ENCODE measurements at regions not wholly inside any gene's neighbourhood (a gene's known extent, or its start where the extent isn't known, plus 50 kb on each side); places are given as distances from the start of the nearest gene placed in this dataset.

DNA sequence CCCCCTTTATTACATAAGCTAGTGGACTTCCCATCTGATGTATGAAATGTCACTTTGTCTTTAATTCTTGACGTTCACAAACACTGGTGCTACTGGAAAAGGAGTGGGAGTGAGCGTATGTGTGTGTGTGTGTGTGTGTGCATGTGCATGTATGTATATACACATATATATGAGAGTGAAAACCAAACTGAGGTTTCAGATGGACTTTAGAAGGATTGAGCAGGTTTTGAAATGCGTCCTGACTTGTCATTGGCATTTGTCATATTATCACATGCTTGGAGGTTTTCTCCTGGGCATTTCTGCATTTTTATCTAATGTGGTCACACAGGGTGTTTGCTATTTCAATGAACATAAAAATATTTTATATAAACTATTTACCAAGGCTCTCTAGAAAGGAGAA, 1085.9 kb downstream of the BCL11B start:
- H3K27ac ChIP-seq, result no peak overlapping the region

DNA sequence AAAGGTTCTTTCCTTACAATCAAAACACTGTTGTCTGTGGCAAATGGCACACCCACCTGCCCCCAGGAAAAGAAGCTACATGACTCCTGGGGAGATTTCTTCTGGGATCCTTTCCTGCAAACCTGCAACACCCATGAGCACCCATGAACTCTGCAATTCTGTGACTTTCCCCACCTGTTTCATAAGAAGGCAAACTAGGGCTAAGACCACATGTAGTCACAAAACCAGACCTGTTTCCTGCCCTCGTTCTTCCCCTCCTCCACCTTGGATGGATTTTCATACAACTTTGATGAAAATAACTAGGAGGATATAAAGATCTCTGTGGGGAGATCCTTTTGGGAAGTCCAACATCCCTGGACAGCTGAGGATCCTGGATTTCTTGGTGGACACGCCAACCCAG, 1084.7 kb downstream of the BCL11B start:
- no peak for DNase-seq
- Histone ChIP-seq H3K36me3 (no peaks in the 10 kb centered on the region), H3K4me1 (no peaks in the 10 kb centered on the region), H3K9me3 (no peaks in the 10 kb centered on the region), H3K4me3 (no peak overlapping the region), H3K27me3 (no peaks in the 10 kb centered on the region), H3K9ac (ENCODE audit: low read depth in 2 of 2, low read length in 2 of 2) (no peak overlapping the region), H3K27ac (no peak overlapping the region)
- intact Hi-C loops (cut with DNase I), result no loop called here
- TF ChIP-seq, protein P1, sequence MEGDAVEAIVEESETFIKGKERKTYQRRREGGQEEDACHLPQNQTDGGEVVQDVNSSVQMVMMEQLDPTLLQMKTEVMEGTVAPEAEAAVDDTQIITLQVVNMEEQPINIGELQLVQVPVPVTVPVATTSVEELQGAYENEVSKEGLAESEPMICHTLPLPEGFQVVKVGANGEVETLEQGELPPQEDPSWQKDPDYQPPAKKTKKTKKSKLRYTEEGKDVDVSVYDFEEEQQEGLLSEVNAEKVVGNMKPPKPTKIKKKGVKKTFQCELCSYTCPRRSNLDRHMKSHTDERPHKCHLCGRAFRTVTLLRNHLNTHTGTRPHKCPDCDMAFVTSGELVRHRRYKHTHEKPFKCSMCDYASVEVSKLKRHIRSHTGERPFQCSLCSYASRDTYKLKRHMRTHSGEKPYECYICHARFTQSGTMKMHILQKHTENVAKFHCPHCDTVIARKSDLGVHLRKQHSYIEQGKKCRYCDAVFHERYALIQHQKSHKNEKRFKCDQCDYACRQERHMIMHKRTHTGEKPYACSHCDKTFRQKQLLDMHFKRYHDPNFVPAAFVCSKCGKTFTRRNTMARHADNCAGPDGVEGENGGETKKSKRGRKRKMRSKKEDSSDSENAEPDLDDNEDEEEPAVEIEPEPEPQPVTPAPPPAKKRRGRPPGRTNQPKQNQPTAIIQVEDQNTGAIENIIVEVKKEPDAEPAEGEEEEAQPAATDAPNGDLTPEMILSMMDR (IDR thresholded peaks at IDR 0.05), result no peak

More for the DNA sequence above, 1085.9 kb downstream of the BCL11B start:
- intact Hi-C loops (cut with DNase I), result no loop called here
- DNase-seq, result no peak
- Histone ChIP-seq H3K36me3 (no peaks in the 10 kb centered on the region), H3K27me3 (no peaks in the 10 kb centered on the region), H3K4me3 (no peak overlapping the region), H3K4me1 (no peaks in the 10 kb centered on the region), H3K9me3 (no peaks in the 10 kb centered on the region), H3K9ac (ENCODE audit: low read depth in 2 of 2, low read length in 2 of 2) (no peak overlapping the region)
- TF ChIP-seq, protein P1 (IDR thresholded peaks at IDR 0.05), result no peak

DNA sequence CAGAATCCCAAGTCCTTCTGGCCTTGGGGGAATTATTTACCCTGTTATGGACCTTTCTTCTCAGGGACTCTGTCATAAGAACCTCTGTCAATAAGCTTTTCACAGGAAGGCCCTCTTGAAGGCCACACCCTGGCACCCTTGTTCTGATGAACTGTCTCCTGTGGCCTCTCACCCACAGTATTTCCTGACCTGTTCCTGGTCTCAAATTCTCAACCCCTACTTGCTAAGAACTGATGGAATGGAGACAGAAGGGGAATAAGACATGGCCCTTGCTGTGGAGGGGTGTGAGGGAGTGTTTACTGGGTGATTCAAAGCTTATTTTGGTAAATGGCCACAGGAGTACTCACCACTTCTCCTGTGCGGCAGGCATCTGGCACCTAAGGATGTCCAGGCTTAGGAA, 1082.9 kb downstream of the BCL11B start:
- Histone ChIP-seq H3K36me3 (no peaks in the 10 kb centered on the region), H3K27ac (peak overlapping the region; percentile 26), H3K4me1 (no peaks in the 10 kb centered on the region), H3K9me3 (no peaks in the 10 kb centered on the region), H3K9ac (ENCODE audit: low read depth in 2 of 2, low read length in 2 of 2) (no peak overlapping the region), H3K27me3 (no peaks in the 10 kb centered on the region), H3K4me3 (no peak overlapping the region)
- intact Hi-C loops (cut with DNase I), result no loop called here
- TF ChIP-seq, protein P1 (IDR thresholded peaks at IDR 0.05), result no peak
- DNase-seq, result no peak

DNA sequence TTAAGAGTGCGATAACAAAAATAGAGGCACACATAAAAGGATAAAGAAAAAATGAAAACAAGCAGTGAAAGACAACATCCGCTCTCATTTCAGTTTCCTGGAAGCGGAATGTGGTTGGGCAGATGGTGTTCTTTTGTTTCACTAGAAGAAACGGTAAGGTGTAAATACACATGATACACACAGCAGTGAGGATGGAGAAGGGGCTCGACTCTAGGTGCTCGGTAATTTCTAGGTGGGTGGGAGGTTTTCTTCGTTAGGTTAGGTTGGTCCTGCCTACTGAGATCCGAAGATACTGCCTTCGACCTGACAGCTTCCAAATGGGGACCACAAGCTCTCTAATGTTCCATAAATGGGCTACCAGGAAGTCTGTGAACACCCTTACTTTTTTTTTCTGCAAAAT, 1082.5 kb downstream of the BCL11B start:
- intact Hi-C loops (cut with DNase I), result no loop called here
- Histone ChIP-seq H3K4me1 (no peaks in the 10 kb centered on the region), H3K9ac (ENCODE audit: low read depth in 2 of 2, low read length in 2 of 2) (no peak overlapping the region), H3K9me3 (no peaks in the 10 kb centered on the region), H3K36me3 (no peaks in the 10 kb centered on the region), H3K4me3 (no peak overlapping the region), H3K27me3 (no peaks in the 10 kb centered on the region), H3K27ac (peak overlapping the region; percentile 32)
- TF ChIP-seq, protein P1 (IDR thresholded peaks at IDR 0.05), result no peak
- DNase-seq, result no peak

DNA sequence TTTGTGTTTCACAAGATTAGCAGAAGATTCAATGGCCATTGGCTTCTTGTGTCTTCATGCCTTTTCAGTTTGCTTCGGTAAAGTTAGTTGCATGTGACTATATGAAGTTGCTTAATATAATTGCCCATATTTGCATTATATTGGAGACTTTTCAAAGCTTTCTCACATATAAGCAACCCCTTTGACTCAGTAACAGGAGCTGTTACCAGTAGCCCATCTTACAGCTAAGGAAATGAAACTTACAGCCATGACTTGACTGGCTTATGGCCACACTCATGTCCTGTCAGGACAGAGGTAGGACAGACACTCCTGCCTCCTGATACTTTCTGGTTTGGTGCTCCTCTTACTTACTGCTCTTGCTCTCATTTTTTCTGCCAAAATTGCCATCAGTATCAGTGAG, 1082.1 kb downstream of the BCL11B start:
- H3K27ac ChIP-seq, result peak overlapping the region; percentile 32
- TF ChIP-seq, protein P1 (IDR thresholded peaks at IDR 0.05), result no peak
- no peak for DNase-seq

DNA sequence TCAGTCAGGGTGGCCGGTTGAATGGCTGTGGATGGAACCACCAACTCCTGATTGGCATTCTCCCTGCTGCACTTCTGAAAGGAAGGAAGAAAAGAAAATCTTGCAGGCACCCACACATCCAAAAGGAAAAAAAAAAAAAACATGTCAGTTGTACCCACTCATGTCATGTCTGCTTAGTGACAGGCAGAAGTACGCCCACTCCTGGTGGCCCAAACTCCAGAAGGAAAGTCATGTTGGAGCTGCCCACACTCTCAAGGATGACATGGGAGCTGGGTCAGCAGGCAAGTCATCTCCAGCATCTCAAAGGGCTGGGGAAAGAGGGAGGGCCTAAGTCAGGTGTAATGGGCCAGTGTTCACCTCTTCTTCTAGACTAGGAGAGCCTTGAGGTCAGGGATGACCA, 1079.1 kb downstream of the BCL11B start:
- intact Hi-C loops (cut with DNase I), result no loop called here
- H3K36me3 ChIP-seq, result no peaks in the 10 kb centered on the region
- no peak overlapping the region for H3K9ac ChIP-seq (ENCODE audit: low read depth in 2 of 2, low read length in 2 of 2)
- H3K9me3 ChIP-seq, result no peaks in the 10 kb centered on the region
- DNase-seq, result no peak
- TF ChIP-seq, protein P1 (IDR thresholded peaks at IDR 0.05), result no peak
- no peak overlapping the region for H3K4me3 ChIP-seq
- H3K27ac ChIP-seq, result no peak overlapping the region
- H3K4me1 ChIP-seq, result no peaks in the 10 kb centered on the region
- H3K27me3 ChIP-seq, result no peaks in the 10 kb centered on the region

More for the DNA sequence above, 1082.1 kb downstream of the BCL11B start:
- H3K27me3 ChIP-seq, result no peaks in the 10 kb centered on the region
- H3K36me3 ChIP-seq, result no peaks in the 10 kb centered on the region
- H3K4me1 ChIP-seq, result no peaks in the 10 kb centered on the region
- intact Hi-C loops (cut with DNase I), result no loop called here
- no peak overlapping the region for H3K9ac ChIP-seq (ENCODE audit: low read depth in 2 of 2, low read length in 2 of 2)
- no peaks in the 10 kb centered on the region for H3K9me3 ChIP-seq
- H3K4me3 ChIP-seq, result no peak overlapping the region

All from colonic mucosa (tissue), 4 donors.